ENCODE measurements at regions not wholly inside any gene's neighbourhood (a gene's known extent, or its start where the extent isn't known, plus 50 kb on each side); places are given as distances from the start of the nearest gene placed in this dataset.

GRCh38 chr5:29697278-29697677 is 1496.2 kb upstream of the CDH6 start:
- TF ChIP-seq MAX (IDR thresholded peaks at IDR 0.05; ENCODE audit: low read depth, low read length) (no peak), POLR2A (IDR thresholded peaks at IDR 0.05; ENCODE audit: extremely low read depth, insufficient read length) (no peak), CTCF (IDR thresholded peaks at IDR 0.05; ENCODE audit: low read depth, low read length) (no peak)
- no peak for DNase-seq (ENCODE audit: low read depth)
- no peak overlapping the region for H3K4me3 ChIP-seq (ENCODE audit: low read depth, low read length)

GRCh38 chr5:29672678-29673077 is 1520.8 kb upstream of the CDH6 start:
- no peak overlapping the region for H3K4me3 ChIP-seq (ENCODE audit: low read depth, low read length)
- DNase-seq (ENCODE audit: low read depth), result no peak
- TF ChIP-seq POLR2A (IDR thresholded peaks at IDR 0.05; ENCODE audit: extremely low read depth, insufficient read length) (no peak), MAX (IDR thresholded peaks at IDR 0.05; ENCODE audit: low read depth, low read length) (no peak), CTCF (IDR thresholded peaks at IDR 0.05; ENCODE audit: low read depth, low read length) (no peak), MYC (IDR thresholded peaks at IDR 0.05; ENCODE audit: low read depth, low read length) (no peak)

- TF ChIP-seq POLR2A (IDR thresholded peaks at IDR 0.05; ENCODE audit: extremely low read depth, insufficient read length) (no peak), MAX (IDR thresholded peaks at IDR 0.05; ENCODE audit: low read depth, low read length) (no peak)
- no peak for DNase-seq (ENCODE audit: low read depth)
- H3K4me3 ChIP-seq (ENCODE audit: low read depth, low read length), result no peak overlapping the region
These were observed 1530.6 kb upstream of the CDH6 start for GRCh38 chr5:29662876-29663275.

GRCh38 chr5:29654954-29655353 is 1538.5 kb upstream of the CDH6 start:
- TF ChIP-seq MAX (IDR thresholded peaks at IDR 0.05; ENCODE audit: low read depth, low read length) (no peak), CTCF (IDR thresholded peaks at IDR 0.05; ENCODE audit: low read depth, low read length) (no peak), MYC (IDR thresholded peaks at IDR 0.05; ENCODE audit: low read depth, low read length) (no peak), POLR2A (IDR thresholded peaks at IDR 0.05; ENCODE audit: extremely low read depth, insufficient read length) (no peak)
- DNase-seq (ENCODE audit: low read depth), result no peak
- H3K4me3 ChIP-seq (ENCODE audit: low read depth, low read length), result no peak overlapping the region

GRCh38 chr5:29649321-29649720 is 1544.2 kb upstream of the CDH6 start:
- DNase-seq (ENCODE audit: low read depth), result no peak
- H3K4me3 ChIP-seq (ENCODE audit: low read depth, low read length), result no peak overlapping the region
- TF ChIP-seq CTCF (IDR thresholded peaks at IDR 0.05; ENCODE audit: low read depth, low read length) (no peak), MAX (IDR thresholded peaks at IDR 0.05; ENCODE audit: low read depth, low read length) (no peak), POLR2A (IDR thresholded peaks at IDR 0.05; ENCODE audit: extremely low read depth, insufficient read length) (no peak), MYC (IDR thresholded peaks at IDR 0.05; ENCODE audit: low read depth, low read length) (no peak)

- H3K4me3 ChIP-seq (ENCODE audit: low read depth, low read length), result no peak overlapping the region
- TF ChIP-seq CTCF (IDR thresholded peaks at IDR 0.05; ENCODE audit: low read depth, low read length), result no peak
- TF ChIP-seq MAX (IDR thresholded peaks at IDR 0.05; ENCODE audit: low read depth, low read length), result no peak
- TF ChIP-seq POLR2A (IDR thresholded peaks at IDR 0.05; ENCODE audit: extremely low read depth, insufficient read length), result no peak
- TF ChIP-seq MYC (IDR thresholded peaks at IDR 0.05; ENCODE audit: low read depth, low read length), result no peak
- DNase-seq (ENCODE audit: low read depth), result no peak
These were observed 1550.9 kb upstream of the CDH6 start for GRCh38 chr5:29642601-29643000.
